Fibroblast of pulmonary artery (primary cell): ENCODE measurements at regions not wholly inside any gene's neighbourhood (a gene's known extent, or its start where the extent isn't known, plus 50 kb on each side); places are given as distances from the start of the nearest gene placed in this dataset.

Experiments used
- DNase-seq: peaks from one replicate; pipeline ENCODE4 v3.0.0-alpha.2; 2010; ENCODE audit warnings: low read depth
- H3K4me3 ChIP-seq: replicated peaks from 2 replicates; pipeline ENCODE4 v1.5.1; 2011; ENCODE audit warnings: low read depth, mild to moderate bottlenecking, control low read depth, low read length, moderate library complexity
- TF ChIP-seq, protein P1 (sequence below): IDR thresholded peaks from 2 replicates; pipeline ENCODE4 v1.5.1; 2011; ENCODE audit warnings: mild to moderate bottlenecking, control low read depth, low read length, inconsistent platforms; ENCODE audit errors: missing control alignments

DNA sequence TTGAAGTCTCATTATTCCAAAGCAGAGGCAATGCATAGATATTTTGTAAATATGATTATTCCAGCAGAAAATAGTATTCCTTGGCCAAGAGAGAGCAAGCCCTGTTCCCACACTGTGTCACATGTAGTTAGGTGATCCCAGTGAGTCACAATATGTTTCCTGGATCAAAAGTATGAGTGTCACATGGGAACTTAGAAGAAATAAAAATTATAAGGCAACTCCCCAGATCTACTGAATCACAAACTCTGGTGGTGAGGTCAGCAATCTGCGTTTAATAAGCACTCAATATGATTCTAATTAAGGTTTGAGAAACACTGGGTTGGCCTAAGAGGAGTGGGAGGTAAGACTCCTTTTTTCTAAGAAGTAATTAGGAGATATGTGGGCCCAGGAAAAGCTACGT is 1504.5 kb upstream of the PCDH20 start:
- TF ChIP-seq, protein P1, sequence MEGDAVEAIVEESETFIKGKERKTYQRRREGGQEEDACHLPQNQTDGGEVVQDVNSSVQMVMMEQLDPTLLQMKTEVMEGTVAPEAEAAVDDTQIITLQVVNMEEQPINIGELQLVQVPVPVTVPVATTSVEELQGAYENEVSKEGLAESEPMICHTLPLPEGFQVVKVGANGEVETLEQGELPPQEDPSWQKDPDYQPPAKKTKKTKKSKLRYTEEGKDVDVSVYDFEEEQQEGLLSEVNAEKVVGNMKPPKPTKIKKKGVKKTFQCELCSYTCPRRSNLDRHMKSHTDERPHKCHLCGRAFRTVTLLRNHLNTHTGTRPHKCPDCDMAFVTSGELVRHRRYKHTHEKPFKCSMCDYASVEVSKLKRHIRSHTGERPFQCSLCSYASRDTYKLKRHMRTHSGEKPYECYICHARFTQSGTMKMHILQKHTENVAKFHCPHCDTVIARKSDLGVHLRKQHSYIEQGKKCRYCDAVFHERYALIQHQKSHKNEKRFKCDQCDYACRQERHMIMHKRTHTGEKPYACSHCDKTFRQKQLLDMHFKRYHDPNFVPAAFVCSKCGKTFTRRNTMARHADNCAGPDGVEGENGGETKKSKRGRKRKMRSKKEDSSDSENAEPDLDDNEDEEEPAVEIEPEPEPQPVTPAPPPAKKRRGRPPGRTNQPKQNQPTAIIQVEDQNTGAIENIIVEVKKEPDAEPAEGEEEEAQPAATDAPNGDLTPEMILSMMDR: no peak

DNA sequence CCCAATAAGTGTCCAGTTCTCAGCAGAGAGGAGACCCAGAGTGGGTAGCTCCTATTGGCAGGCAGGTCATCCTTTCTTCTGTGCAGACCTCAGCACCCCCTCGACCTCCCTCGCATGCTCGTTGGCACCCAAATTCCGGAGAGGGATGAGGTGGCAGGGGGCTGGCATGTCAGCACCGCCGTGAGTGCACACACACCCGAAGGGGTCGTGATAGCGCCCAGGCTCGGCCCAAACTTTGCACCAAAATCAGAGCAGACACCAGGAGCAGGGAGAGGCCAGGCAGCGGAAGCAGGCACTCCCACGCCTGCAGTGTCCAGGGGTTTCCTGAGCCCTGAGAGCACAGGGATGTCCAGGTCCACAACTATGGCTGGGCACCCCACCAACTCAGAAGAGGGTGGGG is 1503.8 kb upstream of the PCDH20 start:
- no peak for DNase-seq
- no peak overlapping the region for H3K4me3 ChIP-seq
- TF ChIP-seq, protein P1: no peak

More for the DNA sequence above, 1504.5 kb upstream of the PCDH20 start:
- DNase-seq: no peak
- no peak overlapping the region for H3K4me3 ChIP-seq

DNA sequence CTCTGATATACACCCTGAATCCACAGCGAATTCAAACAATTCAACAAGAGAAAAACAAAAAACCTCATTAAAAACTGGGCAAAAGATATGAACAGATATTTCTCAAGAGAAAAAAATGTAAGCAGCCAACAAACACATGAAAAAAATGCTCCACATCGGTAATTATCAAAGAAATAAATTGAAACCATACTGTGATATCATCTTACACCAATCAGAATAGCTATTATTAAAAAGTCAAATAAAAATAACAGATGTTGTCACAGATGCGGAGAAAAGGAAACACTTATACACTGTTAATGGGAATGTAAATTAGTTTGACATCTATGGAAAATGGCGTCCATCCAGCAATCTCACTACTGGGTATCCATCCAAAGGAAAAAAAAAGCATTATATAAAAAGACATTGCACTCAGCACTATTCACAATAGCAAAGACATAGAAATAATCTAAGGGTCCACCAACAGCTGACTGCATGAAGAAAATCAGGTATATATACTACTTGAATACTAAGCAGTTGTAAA is 1495.0 kb upstream of the PCDH20 start:
- DNase-seq: no peak
- TF ChIP-seq, protein P1: no peak
- no peak overlapping the region for H3K4me3 ChIP-seq

DNA sequence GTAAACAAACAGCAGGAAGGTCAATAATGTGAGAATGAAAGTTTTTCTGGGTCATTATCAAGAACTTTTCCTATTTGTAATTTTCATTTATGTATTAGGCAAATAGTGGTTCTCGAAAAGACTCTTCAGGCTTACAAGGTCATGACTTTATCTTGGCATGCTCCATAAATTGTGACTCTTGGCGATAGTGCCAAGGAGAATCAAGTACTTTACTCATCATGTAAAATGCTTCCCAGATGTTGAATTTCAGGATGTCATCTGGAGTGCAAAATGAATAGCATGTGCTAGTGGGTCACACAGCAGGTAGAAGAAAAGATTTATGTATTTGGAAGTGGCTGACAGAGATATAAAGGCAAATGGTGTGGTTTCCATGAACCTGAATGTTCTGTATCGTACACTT is 1492.7 kb upstream of the PCDH20 start:
- no peak for DNase-seq
- TF ChIP-seq, protein P1: no peak
- H3K4me3 ChIP-seq: no peak overlapping the region

DNA sequence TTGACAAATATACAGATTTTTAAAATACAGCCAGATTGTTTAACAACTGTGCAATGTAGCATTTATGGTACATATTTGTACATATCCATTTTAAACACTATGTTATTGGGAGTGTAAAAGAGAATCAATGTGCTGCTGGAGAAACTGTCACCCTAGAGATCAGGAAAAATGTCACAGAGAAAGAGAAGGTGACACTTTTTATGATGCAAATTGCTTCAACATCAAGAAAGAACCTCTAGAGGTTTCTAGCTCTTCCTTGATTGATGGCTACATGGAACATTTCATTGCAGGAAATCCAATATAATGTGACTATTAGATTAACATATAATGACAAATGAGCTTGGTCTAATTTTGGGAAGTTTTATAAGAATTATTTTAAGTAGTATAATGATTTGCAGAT is 1491.2 kb upstream of the PCDH20 start:
- TF ChIP-seq, protein P1: no peak
- DNase-seq: no peak
- no peak overlapping the region for H3K4me3 ChIP-seq

DNA sequence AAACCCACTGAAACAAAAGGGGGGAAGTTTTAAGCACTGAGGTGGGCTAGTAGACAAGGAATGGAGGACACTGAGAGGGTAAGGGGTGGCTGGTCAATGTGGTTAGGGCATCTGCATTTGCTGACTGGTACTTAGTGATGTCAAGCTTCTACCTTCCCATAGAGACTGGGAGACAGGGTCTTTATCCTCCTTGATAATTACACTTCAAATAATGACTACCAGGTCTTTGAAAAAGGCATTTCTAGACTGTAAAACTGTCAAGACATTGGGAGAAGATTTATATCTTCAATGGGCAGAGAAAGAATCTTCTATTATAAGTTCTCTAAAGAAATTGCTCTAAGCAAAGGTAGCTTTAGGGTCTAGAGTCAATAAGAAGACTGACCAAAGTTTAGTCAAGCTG is 1490.8 kb upstream of the PCDH20 start:
- no peak overlapping the region for H3K4me3 ChIP-seq
- DNase-seq: no peak
- TF ChIP-seq, protein P1: no peak

DNA sequence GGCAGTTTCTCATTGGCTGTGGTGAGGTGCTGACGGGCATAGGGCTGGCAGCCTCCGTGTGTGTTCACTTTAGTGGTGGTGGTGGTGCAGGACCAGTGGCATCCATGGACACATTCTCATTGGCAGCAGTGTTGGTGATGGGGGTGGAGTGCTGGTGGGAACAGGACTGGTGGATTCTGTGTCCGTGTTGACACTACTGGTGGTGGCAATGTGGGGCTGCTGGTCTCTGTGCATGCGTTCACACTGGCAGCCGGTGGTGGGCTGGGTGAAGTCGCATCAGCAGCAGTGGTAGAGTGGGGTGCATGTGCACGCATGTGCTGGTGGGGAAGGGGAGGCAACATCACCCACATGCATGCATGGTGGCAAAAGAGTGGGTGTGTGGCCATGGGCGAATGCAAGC is 1471.4 kb upstream of the PCDH20 start:
- DNase-seq: no peak
- TF ChIP-seq, protein P1: no peak
- H3K4me3 ChIP-seq: no peak overlapping the region
